ENCODE measurements at regions not wholly inside any gene's neighbourhood (a gene's known extent, or its start where the extent isn't known, plus 50 kb on each side); places are given as distances from the start of the nearest gene placed in this dataset.

DNA sequence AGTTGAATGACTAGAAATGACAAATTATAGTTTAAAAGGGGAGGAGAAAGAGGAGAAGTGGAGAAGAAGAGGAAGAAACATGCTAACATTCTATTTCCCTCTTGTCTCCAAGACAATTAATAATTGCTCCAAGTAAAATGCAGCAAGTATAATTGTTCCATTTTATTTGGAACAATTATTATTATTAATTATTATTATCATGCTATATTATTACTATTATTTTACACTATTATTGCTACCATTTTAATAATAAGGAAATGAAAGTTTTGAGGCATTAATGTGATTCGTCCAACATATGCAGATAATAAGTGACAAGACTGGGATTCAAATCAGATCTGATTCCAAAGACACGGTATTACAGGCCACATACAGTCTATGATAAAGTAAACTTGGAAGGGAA lies 293.6 kb upstream of the ZC3H12C start:
- TF ChIP-seq, protein P1, sequence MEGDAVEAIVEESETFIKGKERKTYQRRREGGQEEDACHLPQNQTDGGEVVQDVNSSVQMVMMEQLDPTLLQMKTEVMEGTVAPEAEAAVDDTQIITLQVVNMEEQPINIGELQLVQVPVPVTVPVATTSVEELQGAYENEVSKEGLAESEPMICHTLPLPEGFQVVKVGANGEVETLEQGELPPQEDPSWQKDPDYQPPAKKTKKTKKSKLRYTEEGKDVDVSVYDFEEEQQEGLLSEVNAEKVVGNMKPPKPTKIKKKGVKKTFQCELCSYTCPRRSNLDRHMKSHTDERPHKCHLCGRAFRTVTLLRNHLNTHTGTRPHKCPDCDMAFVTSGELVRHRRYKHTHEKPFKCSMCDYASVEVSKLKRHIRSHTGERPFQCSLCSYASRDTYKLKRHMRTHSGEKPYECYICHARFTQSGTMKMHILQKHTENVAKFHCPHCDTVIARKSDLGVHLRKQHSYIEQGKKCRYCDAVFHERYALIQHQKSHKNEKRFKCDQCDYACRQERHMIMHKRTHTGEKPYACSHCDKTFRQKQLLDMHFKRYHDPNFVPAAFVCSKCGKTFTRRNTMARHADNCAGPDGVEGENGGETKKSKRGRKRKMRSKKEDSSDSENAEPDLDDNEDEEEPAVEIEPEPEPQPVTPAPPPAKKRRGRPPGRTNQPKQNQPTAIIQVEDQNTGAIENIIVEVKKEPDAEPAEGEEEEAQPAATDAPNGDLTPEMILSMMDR (IDR thresholded peaks at IDR 0.05): no peak
- no peak for TF ChIP-seq EP300 (IDR thresholded peaks at IDR 0.05)
- no peak for TF ChIP-seq POLR2A (IDR thresholded peaks at IDR 0.05)

All from ovary (tissue), 3 donors.